CD4-positive, alpha-beta T cell treated with Interleukin-12 subunit alpha and Interleukin-12 subunit beta, for 1 hour (primary cell): ENCODE measurements at regions not wholly inside any gene's neighbourhood (a gene's known extent, or its start where the extent isn't known, plus 50 kb on each side); places are given as distances from the start of the nearest gene placed in this dataset.

Experiments
- DNase-seq: peaks from one replicate; pipeline ENCODE4 v3.0.0-alpha.2; 2020

GRCh38 chr5:61653807-61654580 is 321.9 kb downstream of the ZSWIM6 start:
- no peak for DNase-seq

- no peak for DNase-seq
Measured at GRCh38 chr5:61654876-61655275, 322.8 kb downstream of the ZSWIM6 start.

DNA sequence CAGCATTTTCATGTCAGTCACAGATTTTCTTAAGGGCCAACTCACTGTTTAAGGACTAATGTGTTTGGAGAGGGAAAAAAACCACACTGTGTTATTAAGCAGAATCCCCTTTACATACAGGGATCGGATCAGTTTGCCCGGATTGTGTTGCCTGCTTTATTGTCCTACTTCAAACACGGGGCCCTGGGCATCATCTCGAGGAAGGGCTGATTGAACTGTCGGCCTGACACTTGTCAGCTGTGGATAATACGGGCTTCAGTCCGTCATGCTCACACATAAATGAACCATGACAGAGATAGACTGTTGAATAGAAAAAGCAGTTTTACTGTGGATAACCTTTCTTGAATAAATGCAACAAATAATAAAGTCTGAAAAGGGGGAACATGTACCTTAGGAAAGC is 325.0 kb downstream of the ZSWIM6 start:
- no peak for DNase-seq

- DNase-seq, result no peak
Measured at GRCh38 chr5:61657686-61658085, 325.6 kb downstream of the ZSWIM6 start.

GRCh38 chr5:61658592-61659008 is 326.5 kb downstream of the ZSWIM6 start:
- peak; percentile 73 for DNase-seq

DNA sequence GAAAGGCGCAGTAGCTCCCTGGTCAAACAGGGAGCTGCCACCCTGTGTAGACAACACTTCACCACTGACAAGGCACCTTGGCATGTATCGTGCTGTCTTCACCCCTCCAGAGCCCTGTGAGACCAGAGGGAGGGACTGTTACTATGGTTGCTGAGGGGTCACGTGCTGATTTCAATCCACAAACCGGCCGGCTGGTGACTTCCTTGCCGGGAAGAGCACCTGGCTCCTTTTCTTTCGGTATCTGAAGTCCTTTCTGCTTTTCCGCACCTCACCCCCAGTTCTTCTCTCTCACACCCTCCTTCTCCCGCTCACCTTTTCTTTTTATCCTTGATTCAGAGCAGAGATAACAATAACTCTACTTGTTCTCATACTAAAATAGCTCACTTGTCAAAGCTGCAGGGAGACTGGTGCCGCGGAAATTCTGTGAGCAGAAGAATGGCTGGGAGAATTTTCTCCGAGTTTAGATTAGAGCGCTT is 327.2 kb downstream of the ZSWIM6 start:
- no peak for DNase-seq

DNA sequence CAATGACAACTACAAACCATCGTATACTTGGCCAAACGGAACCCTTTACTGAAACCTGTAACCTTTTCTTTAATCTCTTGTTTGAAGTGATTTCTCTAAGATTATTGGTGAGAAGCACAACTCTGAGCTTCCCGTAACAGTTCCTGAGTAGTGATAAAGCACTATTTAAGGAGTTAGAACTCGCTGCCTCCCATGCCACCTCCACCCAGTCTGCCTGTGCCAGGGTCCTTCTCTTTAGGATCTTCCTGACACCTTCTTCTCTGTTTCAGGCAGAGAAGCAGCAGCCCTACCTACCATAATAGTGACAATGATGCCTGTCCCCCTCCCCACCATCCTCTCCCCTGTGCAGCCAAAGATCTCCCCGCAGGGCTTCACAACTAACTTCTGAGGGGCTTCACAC is 330.6 kb downstream of the ZSWIM6 start:
- no peak for DNase-seq

- DNase-seq, result no peak
Measured at GRCh38 chr5:61666064-61666621, 334.1 kb downstream of the ZSWIM6 start.

DNA sequence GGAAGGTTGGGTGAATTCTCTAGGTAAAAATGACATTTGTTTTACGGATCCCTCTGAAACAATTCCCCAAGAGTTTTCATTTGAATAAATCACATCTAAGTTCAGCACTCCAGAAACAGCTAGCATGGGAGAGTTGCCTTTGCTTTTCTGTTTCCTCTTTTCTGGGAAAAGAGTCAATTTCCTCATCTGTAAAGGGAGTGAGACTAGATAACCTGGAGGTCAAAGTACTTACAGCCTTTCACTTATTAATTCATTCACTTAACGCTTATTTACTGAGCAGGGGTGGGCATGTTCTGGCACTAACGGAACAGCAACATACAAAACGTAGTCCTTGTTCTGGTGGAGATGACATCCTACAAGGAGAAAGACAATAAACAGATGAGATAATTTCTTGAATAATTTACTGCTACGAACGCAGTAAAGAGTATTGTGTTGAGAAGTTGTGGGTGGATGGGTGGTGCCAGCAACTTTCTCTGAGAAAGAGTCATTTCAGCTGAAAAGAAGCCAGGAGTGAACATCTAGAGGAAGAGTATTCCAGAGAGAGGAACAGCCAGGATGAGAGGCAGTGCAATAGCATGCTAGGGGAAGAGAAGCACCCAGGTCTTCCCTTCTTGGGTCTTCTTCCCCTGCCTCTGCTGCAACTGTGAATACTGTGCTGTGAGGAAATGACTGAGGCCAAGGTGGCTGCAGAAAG is 335.6 kb downstream of the ZSWIM6 start:
- DNase-seq, result no peak

- DNase-seq, result no peak
Measured at GRCh38 chr5:61669531-61669930, 337.5 kb downstream of the ZSWIM6 start.

DNA sequence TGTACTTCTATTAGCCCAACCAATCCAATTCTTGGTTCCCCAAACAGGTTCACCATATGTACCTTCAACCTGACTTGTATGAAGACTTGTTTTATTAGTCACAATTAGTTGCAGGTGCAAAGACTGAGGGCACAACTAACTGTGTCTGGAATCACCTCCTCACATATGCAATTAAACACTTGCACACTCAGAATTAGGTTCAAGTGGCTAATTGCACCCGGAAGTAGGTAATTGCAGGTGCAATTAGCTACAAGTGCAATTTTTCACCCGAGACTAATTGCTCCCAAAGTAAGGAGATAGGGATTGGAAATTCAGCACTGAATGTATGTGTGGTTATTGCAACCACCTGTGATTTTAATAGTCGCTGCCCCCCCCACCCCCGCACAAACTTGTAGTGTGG is 338.9 kb downstream of the ZSWIM6 start:
- DNase-seq, result no peak

- no peak for DNase-seq
Measured at GRCh38 chr5:61673007-61673735, 341.1 kb downstream of the ZSWIM6 start.

DNA sequence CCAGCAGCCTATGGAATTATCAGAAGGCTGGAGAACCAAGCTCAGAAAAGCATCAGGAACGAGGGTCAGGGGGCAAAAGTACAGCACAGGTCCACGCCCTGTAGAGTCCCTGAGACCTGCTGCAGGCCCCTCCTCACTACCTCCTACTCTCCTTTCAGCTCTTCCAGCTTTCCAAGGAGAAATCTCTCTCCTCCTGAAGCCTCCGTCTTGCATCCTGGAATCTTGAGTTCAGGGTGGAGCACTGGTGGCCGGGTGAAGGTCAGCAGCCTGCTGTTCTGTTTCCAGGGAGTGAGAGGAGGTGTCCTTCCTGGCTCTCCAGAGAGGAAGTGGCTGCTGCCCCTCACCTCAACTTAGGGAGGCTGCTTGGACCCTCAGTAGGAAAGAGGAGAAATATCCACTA is 342.3 kb downstream of the ZSWIM6 start:
- DNase-seq, result no peak

DNA sequence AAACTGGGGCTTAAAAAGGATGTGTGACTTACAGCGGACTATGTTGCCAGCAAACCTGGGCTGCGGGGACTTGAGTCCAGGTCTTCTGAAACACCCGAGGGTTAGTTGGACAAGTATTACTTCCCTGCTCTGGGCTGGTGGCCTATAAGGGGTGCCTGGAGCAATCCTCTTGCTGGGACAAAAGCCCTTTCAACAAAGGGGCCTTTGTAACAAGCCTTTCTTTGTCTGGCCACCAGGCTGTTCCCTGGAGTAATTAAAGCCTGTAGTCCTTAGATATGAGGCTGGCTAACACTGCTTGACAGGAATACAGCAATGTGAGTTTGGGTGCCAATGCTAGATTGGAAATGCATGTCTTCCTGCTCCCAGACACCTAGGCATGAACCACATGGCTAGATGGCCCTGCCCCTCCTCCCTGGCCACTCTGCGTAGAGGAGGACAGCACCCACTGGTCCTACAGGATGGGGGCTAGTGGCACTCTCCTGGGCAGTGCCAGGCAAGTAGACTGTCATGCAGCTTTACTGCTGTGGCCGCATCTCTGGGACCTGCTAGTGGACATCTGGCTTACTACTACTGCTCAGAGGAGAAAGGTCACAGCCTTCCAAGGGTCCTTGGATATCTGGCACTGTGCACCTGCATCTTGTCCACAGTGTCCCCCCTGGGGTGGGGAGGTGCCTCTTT is 343.1 kb downstream of the ZSWIM6 start:
- DNase-seq, result no peak

GRCh38 chr5:61677220-61677619 is 345.2 kb downstream of the ZSWIM6 start:
- no peak for DNase-seq

- no peak for DNase-seq
Measured at GRCh38 chr5:61678966-61679365, 346.9 kb downstream of the ZSWIM6 start.

GRCh38 chr5:61679562-61679961 is 347.5 kb downstream of the ZSWIM6 start:
- no peak for DNase-seq

GRCh38 chr5:61680247-61680646 is 348.2 kb downstream of the ZSWIM6 start:
- DNase-seq, result no peak

DNA sequence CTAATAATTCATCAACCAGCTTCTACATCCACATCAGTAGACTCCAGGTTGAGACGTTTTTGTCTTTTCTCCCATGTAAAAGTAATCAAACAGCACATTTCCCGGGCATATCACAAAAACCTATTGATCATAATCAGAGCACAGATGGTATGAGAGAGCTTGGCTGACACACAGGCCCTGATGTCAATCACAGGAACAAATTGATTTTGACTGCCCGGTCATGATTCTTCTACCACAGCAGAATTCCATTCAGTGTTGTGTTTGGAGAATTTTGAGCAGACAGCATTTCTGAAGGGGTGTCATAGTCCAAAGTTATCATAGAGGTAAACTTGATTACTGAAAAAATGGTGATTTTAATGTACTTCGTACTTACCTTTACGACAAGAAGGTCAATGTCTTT is 351.1 kb downstream of the ZSWIM6 start:
- no peak for DNase-seq

DNA sequence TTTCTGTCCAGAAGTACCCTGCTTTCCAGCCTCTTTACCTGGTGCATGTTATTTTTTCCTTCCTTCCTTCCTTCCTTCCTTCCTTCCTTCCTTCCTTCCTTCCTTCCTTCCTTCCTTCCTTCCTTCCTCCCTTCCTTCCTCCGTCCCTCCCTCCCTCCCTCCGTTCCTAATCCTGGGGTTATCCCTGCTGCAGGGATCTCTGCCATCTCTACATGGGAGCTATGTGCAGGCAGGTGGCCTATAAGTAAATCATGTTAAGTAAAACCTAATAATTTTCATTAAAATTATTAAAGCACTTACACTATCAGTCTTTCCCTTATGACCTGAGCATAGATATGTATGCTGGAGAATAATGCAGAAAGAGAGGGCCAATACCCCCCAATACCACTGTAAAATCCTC is 351.9 kb downstream of the ZSWIM6 start:
- DNase-seq, result no peak

GRCh38 chr5:61686491-61687257 is 354.6 kb downstream of the ZSWIM6 start:
- no peak for DNase-seq

DNA sequence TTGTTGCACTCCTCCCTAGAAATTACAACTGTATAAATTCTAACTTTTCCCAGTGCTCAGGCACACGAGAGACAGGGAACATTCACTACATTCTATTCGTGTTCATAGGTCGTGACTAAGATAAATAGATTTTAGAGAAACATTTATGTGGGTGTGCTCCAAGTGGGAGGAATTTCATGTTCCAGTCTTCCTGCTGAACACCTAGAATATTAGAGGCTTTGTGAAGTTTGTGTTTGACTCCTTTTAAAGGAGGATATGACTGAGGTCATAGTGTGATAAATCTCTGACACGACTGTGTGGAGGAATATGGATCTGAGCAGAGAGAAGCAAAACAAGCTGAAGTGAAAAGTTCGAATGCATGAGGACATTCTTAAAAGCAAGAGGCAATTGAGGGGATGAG is 355.3 kb downstream of the ZSWIM6 start:
- no peak for DNase-seq
